HG02938 (cell line): ENCODE measurements at regions not wholly inside any gene's neighbourhood (a gene's known extent, or its start where the extent isn't known, plus 50 kb on each side); places are given as distances from the start of the nearest gene placed in this dataset.

Experiments
- ATAC-seq: cut with Tn5 transposase; IDR thresholded peaks from one replicate; pipeline ENCODE4 v1.9.1; 2021; ENCODE audit warnings: mild to moderate bottlenecking, moderate library complexity; ENCODE audit not compliant: unreplicated experiment

GRCh38 chr5:93072831-93073459 lies 508.1 kb downstream of the NR2F1-AS1 start:
- ATAC-seq, result no peak

DNA sequence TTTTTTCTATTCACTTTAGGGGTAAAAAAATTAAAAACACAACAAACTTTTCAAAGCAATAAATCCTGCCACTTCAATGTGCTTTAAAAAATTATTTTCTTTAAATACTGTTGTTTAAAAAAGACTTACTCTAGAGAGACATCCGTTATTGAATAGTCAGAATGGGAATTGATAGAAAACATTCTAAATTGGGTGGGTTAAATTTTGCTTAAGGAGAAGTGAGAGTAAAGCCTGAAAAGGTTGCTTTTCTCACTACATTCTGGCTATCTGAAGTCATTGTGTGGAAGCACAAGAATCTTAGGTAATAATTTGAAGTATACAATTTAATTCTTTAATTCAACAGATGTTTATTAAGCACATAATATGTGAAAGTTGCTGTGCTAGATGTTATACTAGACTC lies 509.3 kb downstream of the NR2F1-AS1 start:
- no peak for ATAC-seq

DNA sequence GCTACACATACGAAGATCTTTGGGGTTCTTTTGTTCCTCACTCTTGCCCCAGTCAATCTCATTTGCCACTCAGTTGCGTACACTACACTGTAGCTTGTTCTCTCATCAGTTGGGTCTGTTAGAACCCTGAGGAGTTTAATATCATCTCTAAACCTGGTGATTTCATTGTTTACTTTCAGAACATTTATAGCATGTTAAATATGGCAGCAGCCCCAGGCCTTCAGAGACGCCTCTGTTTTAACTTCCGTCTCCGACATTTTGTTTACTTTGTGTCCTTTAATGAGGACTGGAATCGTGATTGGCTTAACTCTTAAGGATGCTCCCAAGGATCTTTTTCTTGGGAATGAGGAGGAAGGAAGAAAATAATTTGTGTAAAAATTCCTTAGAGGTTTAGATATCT lies 510.1 kb downstream of the NR2F1-AS1 start:
- ATAC-seq, result no peak

- ATAC-seq, result no peak
These were observed 511.7 kb downstream of the NR2F1-AS1 start for GRCh38 chr5:93069276-93069675.

DNA sequence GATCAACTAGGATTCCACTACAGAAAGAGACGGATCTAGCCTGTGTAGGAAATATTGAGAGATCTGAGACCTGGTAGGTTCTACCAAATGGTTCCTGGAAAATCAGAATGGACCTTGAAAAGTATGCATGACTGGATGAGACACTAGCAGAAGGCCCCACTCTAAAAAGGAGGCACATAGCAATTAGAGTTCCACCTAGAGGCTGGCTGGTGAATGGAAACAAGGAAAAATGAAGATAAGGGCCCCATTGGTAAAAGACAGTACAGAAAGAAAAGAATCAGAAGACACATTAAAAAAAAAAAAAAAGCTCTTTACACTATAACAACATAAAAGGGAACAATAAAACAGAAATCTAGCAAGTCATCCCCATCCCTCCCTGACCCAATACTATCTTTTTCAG lies 518.5 kb downstream of the NR2F1-AS1 start:
- no peak for ATAC-seq

- no peak for ATAC-seq
These were observed 522.7 kb downstream of the NR2F1-AS1 start for GRCh38 chr5:93058309-93058708.

DNA sequence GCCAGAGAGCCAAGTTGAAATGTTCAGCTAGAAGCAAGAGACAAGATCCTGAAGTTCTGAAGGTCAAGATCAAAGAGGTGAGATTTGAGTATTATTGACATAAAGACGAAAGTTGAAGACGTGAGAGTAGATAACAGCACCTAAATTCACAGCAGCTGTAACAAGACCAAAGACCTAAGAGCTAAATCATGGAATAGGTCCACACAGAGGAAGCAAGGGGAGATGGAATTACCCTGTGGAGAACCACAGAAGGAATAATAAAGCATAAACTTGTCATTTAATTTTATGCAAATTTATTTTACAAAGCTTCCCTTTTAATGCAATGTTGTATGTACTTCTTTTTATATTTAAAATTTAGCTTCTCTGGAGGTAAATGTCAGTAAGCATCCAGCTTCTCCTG lies 523.7 kb downstream of the NR2F1-AS1 start:
- no peak for ATAC-seq

DNA sequence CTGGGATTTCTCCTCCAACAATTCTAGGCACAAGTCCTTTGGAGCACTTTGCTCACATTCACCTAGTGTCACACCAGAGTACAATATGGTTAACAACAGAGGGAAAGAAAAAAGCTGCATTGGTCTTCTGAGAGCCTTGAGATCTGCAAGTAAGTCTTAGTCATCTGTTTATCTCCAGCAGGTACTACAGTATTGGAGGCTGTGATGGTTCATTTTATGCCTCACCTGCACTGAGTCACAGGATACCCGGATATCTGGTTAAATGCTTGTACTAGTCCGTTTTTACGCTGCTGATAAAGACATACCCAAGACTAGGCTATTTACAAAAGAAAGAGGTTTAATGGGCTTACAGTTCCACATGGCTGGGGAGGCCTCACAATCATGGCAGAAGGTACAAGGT lies 525.0 kb downstream of the NR2F1-AS1 start:
- ATAC-seq, result no peak

- no peak for ATAC-seq
These were observed 525.5 kb downstream of the NR2F1-AS1 start for GRCh38 chr5:93055561-93055960.

DNA sequence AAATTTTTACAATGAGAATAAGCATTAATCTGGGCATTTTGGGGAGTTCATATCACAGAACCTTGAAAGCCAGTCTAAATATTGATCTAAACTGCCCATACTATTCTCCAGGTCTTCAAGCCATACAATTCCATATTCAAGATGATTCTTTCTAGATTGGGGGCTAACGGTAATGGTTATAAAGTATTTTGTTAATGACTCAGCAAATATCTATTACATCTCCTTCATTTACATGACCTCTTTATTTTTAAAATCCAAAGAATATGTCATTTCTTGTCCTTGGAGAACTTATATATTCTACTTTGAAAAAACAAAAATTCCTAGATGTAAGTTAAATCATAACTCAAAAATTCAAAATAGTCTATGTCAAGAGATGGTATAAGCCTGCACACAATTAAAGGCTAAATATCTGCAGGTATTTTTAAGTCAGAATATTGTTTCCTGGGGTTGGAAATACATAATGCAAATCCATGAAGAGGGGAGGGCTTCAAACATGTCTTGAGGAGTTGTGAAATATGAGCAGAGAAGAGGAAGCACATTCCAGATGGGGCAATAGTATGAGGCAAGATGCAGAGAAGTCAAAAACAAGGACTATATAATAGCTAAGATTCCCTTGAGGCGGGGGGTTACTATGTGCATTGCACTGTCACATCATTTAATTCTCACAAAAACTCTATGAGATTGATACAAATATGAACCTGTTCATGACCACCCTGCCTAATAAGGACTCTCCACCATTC lies 526.4 kb downstream of the NR2F1-AS1 start:
- ATAC-seq, result no peak

- ATAC-seq, result no peak
These were observed 527.2 kb downstream of the NR2F1-AS1 start for GRCh38 chr5:93053825-93054224.

DNA sequence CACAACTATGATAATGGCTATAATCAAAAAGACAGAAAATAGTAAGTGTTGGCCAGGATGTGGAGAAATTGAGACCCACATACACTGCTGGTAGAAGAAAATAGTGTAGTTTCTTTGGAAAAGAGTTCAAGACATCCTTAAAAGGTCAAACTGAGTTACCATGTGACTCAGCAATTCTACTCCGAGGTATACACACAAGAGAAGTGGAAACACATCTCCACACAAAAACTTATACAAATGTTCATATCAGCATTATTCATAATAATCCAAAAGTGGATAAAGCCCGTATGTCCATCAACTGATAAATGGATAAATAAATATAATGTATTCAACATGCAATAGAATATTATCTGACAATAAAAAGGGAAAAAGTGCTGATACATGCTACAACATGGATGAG lies 532.2 kb downstream of the NR2F1-AS1 start:
- no peak for ATAC-seq

DNA sequence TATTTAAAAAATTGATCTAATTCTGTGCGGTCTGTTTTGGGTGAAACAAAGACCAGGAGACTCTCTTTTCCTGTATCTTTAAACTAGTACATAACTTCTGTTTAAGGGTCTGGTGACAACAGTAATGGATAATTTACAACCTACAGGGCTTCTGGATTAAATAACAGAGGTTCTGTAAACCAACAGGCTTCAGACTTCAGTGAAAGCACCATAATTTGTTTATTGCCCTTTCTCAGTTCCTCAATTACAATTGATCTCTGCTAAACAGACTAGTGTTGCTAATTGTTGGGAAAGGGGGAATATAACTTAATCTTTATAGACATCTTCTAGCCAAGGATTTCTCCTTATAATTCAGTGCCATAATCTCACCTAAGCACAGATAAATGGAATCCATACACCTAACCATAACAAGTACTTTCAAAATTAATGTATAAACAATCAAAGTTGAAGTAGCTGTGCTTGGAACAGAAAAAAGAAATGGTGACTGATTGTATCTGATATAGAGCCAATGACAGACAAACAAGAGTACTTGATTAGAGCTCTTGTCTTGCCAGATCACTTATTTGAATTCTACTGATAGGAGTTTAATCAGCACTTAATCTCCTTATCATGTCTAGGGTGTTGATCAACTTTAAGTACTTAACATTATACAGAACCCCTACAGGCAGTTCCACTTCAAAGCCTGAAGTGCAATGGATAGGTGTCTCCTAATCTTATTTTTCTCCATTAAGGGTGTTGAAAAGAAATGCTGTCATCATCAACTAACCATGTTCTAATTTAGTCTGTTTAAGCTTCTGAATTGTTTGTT lies 536.0 kb downstream of the NR2F1-AS1 start:
- ATAC-seq, result no peak

GRCh38 chr5:93039888-93040287 lies 541.1 kb downstream of the NR2F1-AS1 start:
- ATAC-seq, result no peak

- no peak for ATAC-seq
These were observed 546.1 kb downstream of the NR2F1-AS1 start for GRCh38 chr5:93034621-93035590.

DNA sequence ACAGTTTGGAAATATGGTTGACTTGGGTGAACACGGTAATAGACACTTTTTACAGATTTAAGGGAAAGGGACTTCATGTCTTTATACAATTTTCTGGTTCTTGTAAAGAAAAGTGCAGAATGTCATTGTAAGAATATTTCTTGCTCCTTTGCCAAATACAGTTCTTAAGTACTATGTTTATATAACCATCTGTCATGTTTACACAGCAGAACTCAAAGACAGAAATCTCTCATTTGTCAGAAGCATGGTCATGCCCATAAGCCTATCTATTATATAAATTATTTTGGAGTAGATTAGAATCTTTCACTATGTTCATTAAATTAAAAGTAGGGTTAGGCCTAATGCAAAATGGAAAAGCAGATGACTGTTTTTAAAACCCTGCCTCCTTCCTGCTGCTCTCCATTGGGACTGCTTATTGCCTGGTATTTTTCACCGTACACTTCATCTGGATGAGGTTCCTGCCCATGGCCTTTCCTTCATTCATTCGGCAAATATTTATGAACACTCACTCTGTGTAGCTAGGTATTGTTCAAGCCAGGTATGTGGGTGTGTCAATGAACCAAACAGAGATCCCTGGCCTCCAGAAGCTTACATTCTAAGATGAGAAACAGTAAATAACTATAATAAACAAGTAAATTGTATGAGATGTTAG lies 558.1 kb downstream of the NR2F1-AS1 start:
- no peak for ATAC-seq

- no peak for ATAC-seq
These were observed 558.8 kb downstream of the NR2F1-AS1 start for GRCh38 chr5:93022211-93022610.

DNA sequence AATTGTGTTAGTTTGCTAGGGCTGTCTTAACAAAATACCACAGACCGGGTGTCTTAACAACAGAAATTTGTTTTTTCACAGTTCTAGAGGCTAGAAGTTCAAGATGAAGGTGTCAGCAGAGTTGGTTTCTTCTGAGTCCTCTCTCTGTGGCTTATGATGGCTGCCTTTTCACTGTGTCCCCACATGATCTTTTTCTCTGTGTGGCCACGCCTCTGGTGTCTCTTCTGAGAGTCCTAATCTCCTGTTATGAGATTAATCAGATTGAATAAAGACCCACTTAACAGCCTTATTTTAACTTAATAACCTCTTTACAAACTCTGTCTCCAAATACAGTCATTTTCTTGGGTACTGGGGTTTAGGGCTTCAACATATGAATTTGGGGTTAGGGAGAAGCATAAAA lies 561.1 kb downstream of the NR2F1-AS1 start:
- no peak for ATAC-seq

- no peak for ATAC-seq
These were observed 562.6 kb downstream of the NR2F1-AS1 start for GRCh38 chr5:93018461-93018860.

GRCh38 chr5:93017849-93018248 lies 563.2 kb downstream of the NR2F1-AS1 start:
- no peak for ATAC-seq
